ENCODE measurements at regions not wholly inside any gene's neighbourhood (a gene's known extent, or its start where the extent isn't known, plus 50 kb on each side); places are given as distances from the start of the nearest gene placed in this dataset.
A peak's percentile ranks its signal among the peaks of the same experiment; 100 is the strongest.

DNA sequence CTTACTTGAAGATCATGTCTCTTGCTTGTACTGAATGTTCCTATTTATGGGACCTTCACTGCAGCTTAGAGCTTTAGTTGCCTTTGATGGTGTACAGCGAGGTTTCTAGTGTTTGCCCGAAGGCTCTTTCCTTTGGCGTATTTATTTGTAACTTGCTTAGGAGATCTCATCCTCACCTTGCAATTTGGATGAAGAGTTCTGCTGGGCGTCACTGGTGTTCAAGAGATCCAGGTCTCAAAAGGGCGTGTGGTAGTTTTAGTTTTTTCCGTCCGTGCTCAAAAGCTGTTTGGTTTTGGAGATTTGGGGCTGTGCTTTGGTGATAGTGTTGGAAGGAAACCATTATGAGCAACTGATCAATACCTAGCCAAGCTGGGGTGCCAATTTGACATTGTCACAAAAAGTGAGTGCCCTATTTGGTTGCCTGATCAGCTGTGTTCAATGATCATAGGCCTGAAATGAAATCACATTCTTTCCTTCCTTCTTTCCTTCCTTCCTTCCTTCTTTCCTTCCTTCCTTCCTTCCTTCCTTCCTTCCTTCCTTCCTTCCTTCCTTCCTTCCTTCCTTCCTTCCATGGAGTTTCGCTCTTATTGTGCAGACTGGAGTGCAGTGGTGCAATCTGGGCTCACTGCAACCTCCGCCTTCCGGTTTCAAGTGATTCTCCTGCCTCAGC, 69.7 kb upstream of the GRAMD1B start:
- DNase-seq (ENCODE audit: low read depth), result no peak
- TF ChIP-seq, protein P1, sequence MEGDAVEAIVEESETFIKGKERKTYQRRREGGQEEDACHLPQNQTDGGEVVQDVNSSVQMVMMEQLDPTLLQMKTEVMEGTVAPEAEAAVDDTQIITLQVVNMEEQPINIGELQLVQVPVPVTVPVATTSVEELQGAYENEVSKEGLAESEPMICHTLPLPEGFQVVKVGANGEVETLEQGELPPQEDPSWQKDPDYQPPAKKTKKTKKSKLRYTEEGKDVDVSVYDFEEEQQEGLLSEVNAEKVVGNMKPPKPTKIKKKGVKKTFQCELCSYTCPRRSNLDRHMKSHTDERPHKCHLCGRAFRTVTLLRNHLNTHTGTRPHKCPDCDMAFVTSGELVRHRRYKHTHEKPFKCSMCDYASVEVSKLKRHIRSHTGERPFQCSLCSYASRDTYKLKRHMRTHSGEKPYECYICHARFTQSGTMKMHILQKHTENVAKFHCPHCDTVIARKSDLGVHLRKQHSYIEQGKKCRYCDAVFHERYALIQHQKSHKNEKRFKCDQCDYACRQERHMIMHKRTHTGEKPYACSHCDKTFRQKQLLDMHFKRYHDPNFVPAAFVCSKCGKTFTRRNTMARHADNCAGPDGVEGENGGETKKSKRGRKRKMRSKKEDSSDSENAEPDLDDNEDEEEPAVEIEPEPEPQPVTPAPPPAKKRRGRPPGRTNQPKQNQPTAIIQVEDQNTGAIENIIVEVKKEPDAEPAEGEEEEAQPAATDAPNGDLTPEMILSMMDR (conservative IDR thresholded peaks at IDR 0.05; ENCODE audit: low read depth, low read length), result no peak
- no peak overlapping the region for H3K4me3 ChIP-seq (ENCODE audit: low read depth, low read length)

DNA sequence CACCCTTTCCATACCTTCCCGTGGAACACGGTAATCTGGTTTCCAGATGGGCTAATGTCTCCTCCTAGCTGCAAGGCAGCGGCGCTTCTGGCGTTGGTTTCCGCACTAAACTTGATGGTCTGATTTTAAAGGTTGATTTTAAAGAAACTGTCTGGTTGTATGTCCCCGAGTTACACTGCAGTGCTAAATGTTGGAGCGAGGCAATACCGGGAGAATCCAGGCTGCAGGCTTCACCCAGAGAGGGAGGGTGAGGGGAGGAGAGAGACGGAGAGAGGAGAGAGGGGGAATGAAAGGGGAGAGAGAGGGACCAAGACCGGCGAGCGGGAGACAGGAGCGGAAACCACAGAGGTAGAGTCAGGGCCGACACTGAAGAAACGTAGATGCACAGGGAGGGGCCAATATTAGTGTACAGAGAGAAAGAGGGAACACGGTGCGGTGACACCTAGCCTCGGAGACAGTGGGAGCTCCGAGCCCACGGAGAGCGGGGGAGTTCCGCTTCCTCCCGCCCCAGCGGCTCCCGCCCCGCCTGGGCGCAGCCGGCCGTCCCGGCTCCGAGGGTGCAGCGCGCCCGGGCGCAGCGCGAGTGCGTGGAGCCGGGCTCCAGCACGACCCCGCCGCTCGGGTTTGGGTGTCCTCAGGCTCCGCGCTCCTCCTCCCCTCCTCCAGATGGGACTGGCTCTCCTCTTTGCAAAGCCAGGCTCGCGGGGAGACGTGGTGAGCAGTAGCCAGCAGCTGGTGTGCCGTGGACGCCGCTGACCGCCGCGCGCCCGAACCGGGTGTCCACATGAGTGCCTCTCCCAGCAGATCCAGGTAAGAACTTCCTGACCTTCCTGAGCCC, 71.9 kb upstream of the GRAMD1B start:
- DNase-seq (ENCODE audit: low read depth), result peak; percentile 18

DNA sequence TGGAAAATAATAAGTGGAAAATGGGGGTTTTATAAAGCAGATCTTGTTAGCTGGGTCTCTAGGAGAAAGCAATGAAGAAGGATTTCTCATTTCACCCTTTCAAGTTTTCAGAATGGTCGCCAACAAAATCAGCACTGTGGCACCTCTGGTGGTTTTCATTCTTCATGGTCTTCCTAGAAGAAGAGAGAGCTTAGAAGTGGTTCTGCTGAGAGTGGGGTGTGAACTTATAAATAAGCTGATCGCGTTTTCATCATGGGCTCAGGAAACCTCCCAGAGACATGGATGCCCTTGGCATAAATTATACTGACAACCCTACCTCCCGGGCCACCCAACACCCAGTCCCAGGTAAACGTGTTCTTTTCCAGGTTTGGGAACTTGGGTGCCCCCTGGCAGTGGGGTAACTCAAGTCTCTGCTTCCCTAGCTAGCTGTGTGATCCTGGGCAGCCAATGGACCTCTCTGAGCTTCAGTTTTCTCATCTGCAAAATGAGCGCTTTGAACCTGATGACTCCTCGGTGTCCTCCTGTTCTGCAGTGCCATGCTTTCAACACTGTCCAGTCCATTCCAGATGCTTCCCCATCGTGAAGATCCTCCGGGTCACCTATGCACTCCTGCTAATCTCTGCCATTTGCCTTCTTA, 72.6 kb upstream of the GRAMD1B start:
- no peak overlapping the region for H3K4me3 ChIP-seq (ENCODE audit: low read depth, low read length)
- DNase-seq (ENCODE audit: low read depth), result no peak
- TF ChIP-seq, protein P1 (conservative IDR thresholded peaks at IDR 0.05; ENCODE audit: low read depth, low read length), result no peak

More for the DNA sequence above, 71.9 kb upstream of the GRAMD1B start:
- TF ChIP-seq, protein P1 (conservative IDR thresholded peaks at IDR 0.05; ENCODE audit: low read depth, low read length), result peak; percentile 27
- H3K4me3 ChIP-seq (ENCODE audit: low read depth, low read length), result peak overlapping the region; percentile 20

DNA sequence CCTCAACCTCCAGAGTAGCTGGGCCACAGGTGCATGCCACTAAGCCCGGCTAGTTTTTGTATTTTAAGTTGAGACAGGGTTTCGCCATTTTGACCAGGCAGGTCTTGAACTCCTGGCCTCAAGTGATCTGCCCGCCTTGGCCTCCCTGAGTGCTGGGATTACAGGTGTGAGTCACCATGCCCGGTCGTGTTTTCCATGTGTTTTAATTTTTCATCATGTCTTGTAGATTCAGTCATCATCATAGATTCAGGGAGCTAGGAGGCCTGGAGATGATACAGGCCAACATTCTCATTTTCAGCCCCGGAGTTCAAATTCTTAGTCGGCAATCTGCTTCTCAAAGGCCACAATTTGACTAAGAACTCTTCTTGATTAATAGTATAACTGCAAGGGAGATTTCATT, 73.5 kb upstream of the GRAMD1B start:
- TF ChIP-seq, protein P1 (conservative IDR thresholded peaks at IDR 0.05; ENCODE audit: low read depth, low read length), result no peak
- no peak overlapping the region for H3K4me3 ChIP-seq (ENCODE audit: low read depth, low read length)
- DNase-seq (ENCODE audit: low read depth), result no peak

DNA sequence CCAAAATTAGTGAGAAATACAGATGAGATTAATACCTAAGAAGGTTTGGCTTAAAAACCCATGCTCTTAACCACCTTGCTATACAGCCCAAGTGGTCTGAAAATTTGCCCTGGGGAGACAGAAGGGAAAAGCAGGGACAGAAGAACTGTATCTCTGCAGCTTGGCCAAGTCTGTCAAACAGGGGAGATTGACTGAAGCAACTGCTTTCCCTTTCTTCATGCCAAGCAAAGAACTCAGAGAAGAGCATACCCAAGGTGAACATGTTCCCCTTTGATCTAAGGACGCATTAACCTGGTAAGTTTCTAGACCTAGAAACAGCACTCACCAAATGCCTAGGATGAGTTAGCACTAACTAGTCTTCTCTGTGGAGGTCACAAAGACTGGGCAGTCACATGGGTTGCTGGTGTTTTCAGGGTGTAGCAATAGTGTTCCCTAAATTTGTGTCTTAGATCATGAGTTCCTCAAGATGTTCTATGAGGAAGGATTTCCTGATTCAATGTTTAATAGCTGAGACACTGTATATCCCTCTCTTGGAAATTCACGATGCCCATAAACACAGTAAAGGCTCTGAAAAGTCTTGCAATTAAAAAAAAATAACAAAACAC, 75.6 kb upstream of the GRAMD1B start:
- H3K4me3 ChIP-seq (ENCODE audit: low read depth, low read length), result no peak overlapping the region
- TF ChIP-seq, protein P1 (conservative IDR thresholded peaks at IDR 0.05; ENCODE audit: low read depth, low read length), result no peak
- DNase-seq (ENCODE audit: low read depth), result no peak

DNA sequence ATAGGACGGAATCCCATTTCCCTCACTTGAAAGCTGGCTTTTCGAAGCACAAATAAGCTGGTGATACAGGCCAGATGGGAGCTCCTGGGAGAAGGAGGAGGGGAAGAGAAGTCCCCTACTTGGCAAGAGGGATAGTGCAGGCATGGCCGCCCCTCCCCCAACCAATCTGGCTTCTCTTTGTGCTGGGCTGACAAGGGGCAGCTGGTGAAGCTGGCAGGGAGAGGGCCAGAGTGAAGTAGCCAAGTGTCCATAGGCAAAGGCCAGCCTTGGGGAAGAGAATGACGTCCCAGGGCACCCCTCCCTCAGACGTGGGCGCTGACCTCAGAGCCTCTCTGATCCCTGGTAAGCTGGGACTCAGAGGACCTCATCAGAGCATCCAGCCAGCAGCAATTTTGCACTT, 78.7 kb upstream of the GRAMD1B start:
- no peak overlapping the region for H3K4me3 ChIP-seq (ENCODE audit: low read depth, low read length)
- DNase-seq (ENCODE audit: low read depth), result no peak
- TF ChIP-seq, protein P1 (conservative IDR thresholded peaks at IDR 0.05; ENCODE audit: low read depth, low read length), result no peak

Data from choroid plexus epithelial cell (primary cell).